GM21723 (cell line): ENCODE measurements at regions not wholly inside any gene's neighbourhood (a gene's known extent, or its start where the extent isn't known, plus 50 kb on each side); places are given as distances from the start of the nearest gene placed in this dataset.
"Not testable (repeated sequence)": the region's sequence is repeated elsewhere in the genome, so short reads cannot be mapped to it uniquely, and the experiment has no call there.

Source experiments
- ATAC-seq: cut with Tn5 transposase; IDR thresholded peaks from one replicate; pipeline ENCODE4 v1.9.1; 2021; ENCODE audit warnings: mild to moderate bottlenecking, moderate library complexity; ENCODE audit not compliant: unreplicated experiment

DNA sequence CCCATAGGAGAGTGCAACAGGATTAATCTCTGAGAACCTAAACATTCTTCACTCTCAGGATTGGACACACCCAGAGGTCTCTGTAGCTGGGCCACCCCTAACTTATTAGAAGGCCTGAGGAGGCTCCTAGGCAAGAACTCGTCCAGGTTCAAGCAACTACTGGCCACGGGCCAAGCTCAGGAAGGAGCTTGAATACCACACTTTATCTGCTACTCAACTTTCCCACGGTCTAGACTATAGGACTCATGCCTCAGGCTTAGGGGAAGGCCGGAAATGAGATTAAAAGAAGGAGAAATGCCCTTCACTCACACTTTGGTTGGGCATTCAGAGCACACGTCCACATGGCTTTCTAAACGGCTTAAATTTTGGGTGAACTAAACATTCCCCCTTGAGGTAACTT is 142.8 kb upstream of the PHYHIPL start:
- ATAC-seq, result no peak

DNA sequence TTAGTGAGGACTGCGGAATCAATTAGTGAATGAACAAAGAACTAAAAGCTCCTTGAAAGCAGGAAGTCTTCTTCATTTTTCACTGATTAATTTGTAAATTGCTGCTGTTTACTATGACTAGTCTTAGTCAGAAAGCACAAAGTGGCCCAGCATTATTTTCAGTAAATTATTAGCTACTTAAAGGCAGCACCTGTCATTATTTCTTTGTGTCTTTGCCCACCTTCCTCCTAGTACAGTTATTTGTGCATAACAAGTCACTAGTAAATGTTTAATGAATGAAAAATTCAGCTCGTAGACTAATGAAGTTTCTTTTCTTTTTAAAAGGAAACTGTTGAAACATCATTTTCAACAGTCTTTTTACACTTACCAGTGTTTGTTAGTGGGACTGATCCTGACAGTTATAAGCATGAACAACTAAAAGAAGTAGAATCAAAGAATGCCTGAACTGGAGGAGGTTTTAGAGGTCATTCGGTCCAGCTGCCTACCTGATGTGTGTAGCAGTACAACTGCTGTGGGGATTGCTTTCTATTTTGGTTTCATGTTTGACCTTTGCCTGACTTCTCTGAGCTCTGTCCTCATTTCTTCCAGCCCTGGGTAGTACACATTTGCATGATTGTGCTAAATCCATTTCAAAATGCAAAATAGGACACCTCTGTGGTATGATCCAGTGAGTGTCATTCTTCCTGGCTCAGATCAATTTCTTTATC is 140.0 kb upstream of the PHYHIPL start:
- peak; percentile 99 for ATAC-seq

GRCh38 chr10:59037018-59037389 is 139.4 kb upstream of the PHYHIPL start:
- ATAC-seq, result no peak

- ATAC-seq, result no peak
Observed at GRCh38 chr10:59037506-59037905, 138.9 kb upstream of the PHYHIPL start.

- ATAC-seq, result not testable (repeated sequence)
Observed at GRCh38 chr10:59043358-59043757, 133.1 kb upstream of the PHYHIPL start.

GRCh38 chr10:59047180-59047579 is 129.3 kb upstream of the PHYHIPL start:
- ATAC-seq, result no peak

DNA sequence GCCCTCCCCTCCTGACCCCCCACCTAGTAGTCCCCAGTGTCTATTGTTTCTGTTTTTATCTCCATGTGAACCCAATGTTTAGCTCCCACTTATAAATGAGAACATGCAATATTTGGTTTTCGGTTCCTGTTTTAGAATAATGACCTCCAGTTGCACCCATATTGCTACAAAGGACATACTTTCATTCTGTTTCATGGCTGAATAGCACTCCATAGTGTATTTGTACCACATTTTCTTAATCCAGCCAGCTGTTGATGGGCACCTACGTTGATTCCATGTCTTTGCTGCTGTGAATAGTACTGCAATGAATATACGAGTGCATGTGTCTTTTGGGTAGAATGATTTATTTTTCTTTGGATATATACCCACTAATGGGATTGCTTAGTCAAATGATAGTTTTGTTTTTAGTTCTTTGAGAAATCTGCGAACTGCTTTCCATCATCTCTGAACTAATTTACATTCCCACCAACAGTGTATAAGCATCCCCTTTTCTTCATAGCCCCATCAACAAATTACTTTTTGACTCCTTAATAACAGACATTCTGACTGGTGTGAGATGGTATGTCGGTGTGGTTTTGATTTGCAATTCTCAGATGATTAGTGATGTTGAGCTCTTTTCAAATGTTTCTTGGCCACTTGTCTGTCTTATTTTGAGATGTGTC is 128.4 kb upstream of the PHYHIPL start:
- peak; percentile 95 for ATAC-seq

GRCh38 chr10:59053502-59053901 is 122.9 kb upstream of the PHYHIPL start:
- not testable (repeated sequence) for ATAC-seq

- ATAC-seq, result no peak
Observed at GRCh38 chr10:59055045-59055444, 121.4 kb upstream of the PHYHIPL start.

DNA sequence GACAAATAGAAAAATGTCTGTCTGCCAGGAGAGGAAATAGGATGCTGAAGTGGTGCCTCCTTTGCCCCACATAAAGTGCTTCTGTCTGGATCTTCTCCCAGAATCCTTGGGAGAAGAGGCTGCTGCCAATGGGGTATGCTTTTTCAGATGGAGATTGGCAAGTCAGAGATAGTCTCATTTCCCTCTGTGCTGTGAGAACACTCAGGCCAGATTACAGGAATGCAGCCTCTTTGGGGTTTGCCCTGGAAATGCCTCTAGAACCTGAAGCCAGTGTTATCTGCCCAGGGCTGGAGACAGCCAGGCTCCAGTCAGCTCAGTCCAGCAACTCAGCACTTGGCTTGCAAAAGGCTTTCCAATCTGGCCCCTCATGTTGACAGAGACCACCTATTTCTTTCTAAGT is 119.1 kb upstream of the PHYHIPL start:
- no peak for ATAC-seq

GRCh38 chr10:59060852-59061251 is 115.6 kb upstream of the PHYHIPL start:
- ATAC-seq, result peak; percentile 85

GRCh38 chr10:59063491-59063890 is 113.0 kb upstream of the PHYHIPL start:
- no peak for ATAC-seq

DNA sequence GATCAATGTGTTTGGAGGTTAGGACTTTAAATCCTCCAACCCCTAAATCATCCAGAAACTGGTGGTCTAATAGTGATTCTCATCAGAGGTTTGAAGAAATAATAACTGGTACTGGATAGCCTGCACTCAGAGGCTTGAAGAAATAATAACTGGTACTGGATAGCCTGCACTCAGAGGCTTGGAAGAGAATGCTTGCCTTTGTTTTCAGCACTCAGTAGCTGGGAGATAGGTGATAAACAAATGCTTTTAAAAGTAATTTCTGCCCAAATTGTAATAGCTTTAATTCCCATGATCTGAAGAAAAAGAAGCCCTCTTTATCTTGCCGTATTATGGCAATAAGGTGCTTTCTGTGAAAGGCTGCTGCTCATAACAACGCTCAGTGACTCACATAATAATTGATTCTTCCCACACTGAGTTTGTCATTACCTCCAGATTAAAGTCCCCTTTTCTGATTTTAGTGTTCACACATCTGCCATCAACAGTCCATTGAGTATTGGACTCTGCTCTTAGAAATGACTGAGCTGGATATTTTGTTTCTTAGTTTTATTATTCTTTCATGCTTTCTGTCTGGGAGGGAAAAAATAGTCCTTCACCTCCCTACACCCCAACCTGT is 112.3 kb upstream of the PHYHIPL start:
- ATAC-seq, result no peak

DNA sequence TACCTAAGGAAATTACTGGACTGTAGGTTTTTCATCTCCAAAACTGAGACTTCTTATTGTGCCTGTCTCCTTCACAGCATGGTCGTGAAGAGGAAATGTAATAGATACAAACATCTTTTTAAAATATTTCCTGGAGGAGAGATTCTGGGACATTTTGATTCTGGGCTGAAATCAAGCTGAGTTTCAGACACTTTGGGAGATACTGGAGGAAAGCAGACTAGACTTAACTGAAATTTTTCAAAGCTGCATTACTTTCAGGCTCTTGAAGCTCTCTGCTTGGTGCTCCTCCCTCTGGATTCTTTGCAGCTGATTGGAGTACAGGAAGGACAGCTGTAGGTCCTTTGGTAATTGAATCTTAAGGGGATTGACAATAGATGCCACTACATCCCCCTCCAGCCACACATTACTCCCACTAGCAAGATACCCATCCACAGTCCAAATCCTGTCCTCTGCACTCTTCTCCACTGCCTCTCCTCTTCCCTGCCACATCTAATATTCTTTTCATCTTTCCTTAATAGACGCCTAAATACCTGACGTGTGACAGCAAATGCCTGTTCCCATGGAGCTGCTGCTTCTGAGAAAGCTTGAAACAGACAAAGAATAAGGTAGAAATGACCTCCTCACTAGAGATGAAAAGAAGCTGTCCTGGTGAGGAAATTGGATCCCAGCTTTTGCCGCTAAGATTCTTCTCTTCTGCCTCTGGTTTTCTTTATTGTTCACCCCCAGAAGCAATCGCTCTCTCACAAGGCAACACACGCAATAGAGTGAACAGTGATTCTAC is 111.5 kb upstream of the PHYHIPL start:
- ATAC-seq, result no peak

- no peak for ATAC-seq
Observed at GRCh38 chr10:59068581-59069191, 107.8 kb upstream of the PHYHIPL start.

DNA sequence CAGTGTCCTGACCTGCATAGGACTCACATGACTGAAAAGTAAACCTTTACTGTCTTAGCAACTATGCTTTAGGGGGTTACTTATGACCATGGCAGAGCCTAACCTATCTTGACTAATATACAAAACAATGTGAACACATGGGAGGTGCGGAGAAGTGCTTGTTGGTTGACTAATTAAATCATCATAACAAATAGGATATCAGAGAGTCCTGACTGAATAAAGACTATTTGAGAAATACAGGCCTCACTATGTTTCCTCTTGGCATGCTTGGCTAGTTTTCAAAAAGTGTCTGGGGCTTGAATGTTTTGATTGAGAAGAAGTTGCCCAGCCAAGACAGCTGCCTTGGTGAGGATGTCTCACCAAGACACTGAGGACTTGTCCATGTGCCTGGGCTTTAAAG is 104.4 kb upstream of the PHYHIPL start:
- no peak for ATAC-seq

GRCh38 chr10:59073456-59074053 is 102.9 kb upstream of the PHYHIPL start:
- no peak for ATAC-seq

GRCh38 chr10:59075576-59075975 is 100.9 kb upstream of the PHYHIPL start:
- no peak for ATAC-seq

DNA sequence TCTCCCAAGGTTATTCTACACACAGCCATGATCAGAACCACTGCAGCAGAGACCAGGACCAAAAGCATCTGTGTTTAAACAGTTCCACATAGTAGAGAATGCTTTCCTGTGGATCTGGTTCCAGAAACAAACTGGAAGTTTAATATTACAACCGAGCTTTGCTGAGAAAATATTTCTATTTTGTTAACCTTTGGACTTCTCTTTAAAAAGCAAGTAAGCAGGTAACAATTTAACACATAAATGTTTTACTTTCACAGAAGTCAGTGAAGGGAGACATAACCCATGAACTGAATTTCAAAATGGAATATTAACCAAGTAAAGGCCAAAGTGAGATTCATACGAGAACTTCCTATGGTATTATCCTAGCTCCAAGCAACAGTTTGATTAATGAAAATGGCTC is 98.6 kb upstream of the PHYHIPL start:
- no peak for ATAC-seq

- no peak for ATAC-seq
Observed at GRCh38 chr10:59078978-59079377, 97.5 kb upstream of the PHYHIPL start.
